DND-41 (cell line): ENCODE measurements at regions not wholly inside any gene's neighbourhood (a gene's known extent, or its start where the extent isn't known, plus 50 kb on each side); places are given as distances from the start of the nearest gene placed in this dataset.
"Not testable (repeated sequence)": the region's sequence is repeated elsewhere in the genome, so short reads cannot be mapped to it uniquely, and the experiment has no call there.

ENCODE experiments used
- ATAC-seq: fragments of 200-7000 bp; cut with Tn5 transposase; 3 replicates; pipeline ENCODE4 v1.9.1; 2021; ENCODE audit warnings: low read depth; ENCODE audit not compliant: insufficient read depth
- DNase-seq: peaks from one replicate; pipeline ENCODE4 v3.0.0-alpha.2; 2020
- H2AFZ ChIP-seq: 2 replicates; pipeline ENCODE4 v1.6.0; 2012; ENCODE audit warnings: low read depth, low read length
- H3K27ac ChIP-seq: 2 replicates; pipeline ENCODE4 v1.5.1; 2012; ENCODE audit warnings: low read length, inconsistent platforms
- H3K27me3 ChIP-seq: fragments of 200-600 bp; sonication (generic); 2 replicates; pipeline ENCODE4 v1.6.0; 2012; ENCODE audit warnings: low read length, mild to moderate bottlenecking, inconsistent platforms; ENCODE audit not compliant: insufficient read depth, poor library complexity
- H3K36me3 ChIP-seq: 2 replicates; pipeline ENCODE4 v1.5.1; 2012; ENCODE audit warnings: low read length, inconsistent platforms; ENCODE audit not compliant: insufficient read depth
- H3K4me1 ChIP-seq: 2 replicates; pipeline ENCODE4 v1.5.1; 2012; ENCODE audit warnings: mild to moderate bottlenecking, low read length; ENCODE audit not compliant: insufficient read depth
- H3K4me2 ChIP-seq: 2 replicates; pipeline ENCODE4 v1.6.0; 2012; ENCODE audit warnings: mild to moderate bottlenecking, moderate library complexity, low read length, inconsistent platforms; ENCODE audit not compliant: insufficient read depth
- H3K4me3 ChIP-seq, 2 experiments: fragments of 200-600 bp in 1 of 2; shearing (Covaris generic) in 1 of 2; 2 replicates each; pipeline ENCODE4 v1.5.1; 2012 to 2016; ENCODE audit warnings: inconsistent platforms in 2 of 2, low read length in 2 of 2, mild to moderate bottlenecking in 2 of 2, low read depth in 1 of 2, moderate library complexity in 1 of 2
- H3K79me2 ChIP-seq: 2 replicates; pipeline ENCODE4 v1.6.0; 2012; ENCODE audit warnings: low read length, inconsistent platforms; ENCODE audit not compliant: insufficient read depth
- H3K9ac ChIP-seq: 2 replicates; pipeline ENCODE4 v1.6.0; 2012; ENCODE audit warnings: low read depth, mild to moderate bottlenecking, inconsistent platforms, low read length, moderate library complexity
- H3K9me3 ChIP-seq: 2 replicates; pipeline ENCODE4 v1.5.1; 2012; ENCODE audit warnings: low read length, moderate library complexity, mild to moderate bottlenecking, inconsistent platforms; ENCODE audit not compliant: insufficient read depth, severe bottlenecking
- H4K20me1 ChIP-seq: 2 replicates; pipeline ENCODE4 v1.6.0; 2012; ENCODE audit warnings: low read length; ENCODE audit not compliant: insufficient read depth
- EZH2 ChIP-seq: IDR thresholded peaks from 3 replicates; pipeline ENCODE4 v1.6.1; 2012; ENCODE audit warnings: borderline replicate concordance, low read depth, mild to moderate bottlenecking, moderate library complexity, low read length, inconsistent platforms; ENCODE audit not compliant: severe bottlenecking
- TF ChIP-seq, protein P1 (sequence below): IDR thresholded peaks from 2 replicates; pipeline ENCODE4 v1.5.1; 2012; ENCODE audit warnings: borderline replicate concordance, low read length, moderate library complexity, mild to moderate bottlenecking; ENCODE audit not compliant: poor library complexity, severe bottlenecking; ENCODE audit errors: extremely low read depth

DNA sequence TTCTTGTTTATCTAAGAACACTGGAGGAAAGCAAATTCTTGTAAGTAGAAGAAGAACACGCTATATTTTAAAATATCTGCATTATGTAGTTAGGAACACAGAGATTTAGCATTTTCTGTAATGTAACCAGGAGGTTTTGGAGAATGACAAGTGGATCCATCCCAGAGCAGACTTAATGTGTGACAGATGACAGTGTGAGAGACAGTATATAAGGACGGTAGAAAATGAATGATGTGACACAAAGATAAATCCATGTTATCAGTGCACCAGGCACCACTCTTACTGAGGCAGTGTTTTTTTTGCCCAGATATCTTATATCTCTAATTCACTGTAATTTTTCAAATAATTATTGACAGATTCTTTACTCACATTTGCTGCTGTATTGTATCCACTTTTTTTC, 239.0 kb upstream of the KCNN2 start:
- TF ChIP-seq EZH2, result no peak
- TF ChIP-seq, protein P1, sequence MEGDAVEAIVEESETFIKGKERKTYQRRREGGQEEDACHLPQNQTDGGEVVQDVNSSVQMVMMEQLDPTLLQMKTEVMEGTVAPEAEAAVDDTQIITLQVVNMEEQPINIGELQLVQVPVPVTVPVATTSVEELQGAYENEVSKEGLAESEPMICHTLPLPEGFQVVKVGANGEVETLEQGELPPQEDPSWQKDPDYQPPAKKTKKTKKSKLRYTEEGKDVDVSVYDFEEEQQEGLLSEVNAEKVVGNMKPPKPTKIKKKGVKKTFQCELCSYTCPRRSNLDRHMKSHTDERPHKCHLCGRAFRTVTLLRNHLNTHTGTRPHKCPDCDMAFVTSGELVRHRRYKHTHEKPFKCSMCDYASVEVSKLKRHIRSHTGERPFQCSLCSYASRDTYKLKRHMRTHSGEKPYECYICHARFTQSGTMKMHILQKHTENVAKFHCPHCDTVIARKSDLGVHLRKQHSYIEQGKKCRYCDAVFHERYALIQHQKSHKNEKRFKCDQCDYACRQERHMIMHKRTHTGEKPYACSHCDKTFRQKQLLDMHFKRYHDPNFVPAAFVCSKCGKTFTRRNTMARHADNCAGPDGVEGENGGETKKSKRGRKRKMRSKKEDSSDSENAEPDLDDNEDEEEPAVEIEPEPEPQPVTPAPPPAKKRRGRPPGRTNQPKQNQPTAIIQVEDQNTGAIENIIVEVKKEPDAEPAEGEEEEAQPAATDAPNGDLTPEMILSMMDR, result no peak
- Histone ChIP-seq H3K9ac (no peak overlapping the region), H3K4me2 (no peak overlapping the region), H3K79me2 (no peaks in the 10 kb centered on the region), H3K36me3 (no peaks in the 10 kb centered on the region), H3K4me1 (no peaks in the 10 kb centered on the region), H2AFZ (no peak overlapping the region), H3K27ac (no peak overlapping the region), H3K27me3 (no peaks in the 10 kb centered on the region), H4K20me1 (no peaks in the 10 kb centered on the region), H3K4me3 (no peak overlapping the region), H3K9me3 (no peaks in the 10 kb centered on the region)
- no peak for DNase-seq
- no peak for ATAC-seq

DNA sequence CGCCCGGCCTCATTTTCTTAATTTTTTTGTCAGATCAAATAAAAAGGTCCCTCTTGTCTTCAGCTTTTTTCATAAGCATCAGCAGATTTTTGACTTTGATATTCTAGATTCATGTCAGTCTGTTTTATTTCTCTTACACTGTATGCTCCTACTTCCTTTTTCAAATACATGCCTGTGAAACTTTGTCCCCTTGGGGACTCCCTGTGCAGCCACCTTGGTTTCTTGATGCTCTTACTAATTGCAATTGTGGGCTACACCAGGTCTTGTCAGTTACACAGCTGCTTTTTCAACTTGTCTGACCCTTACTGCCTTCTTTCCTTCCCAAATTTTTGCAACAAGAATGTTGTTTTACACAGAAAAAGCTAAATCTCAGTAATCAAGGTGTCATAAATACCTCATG, 238.2 kb upstream of the KCNN2 start:
- TF ChIP-seq, protein P1, result no peak
- TF ChIP-seq EZH2, result no peak
- Histone ChIP-seq H3K27ac (no peak overlapping the region), H2AFZ (no peak overlapping the region), H3K4me2 (no peak overlapping the region), H3K4me3 (no peak overlapping the region), H3K9me3 (no peaks in the 10 kb centered on the region), H3K4me1 (no peaks in the 10 kb centered on the region), H3K27me3 (no peaks in the 10 kb centered on the region), H3K36me3 (no peaks in the 10 kb centered on the region), H3K79me2 (no peaks in the 10 kb centered on the region), H3K9ac (no peak overlapping the region), H4K20me1 (no peaks in the 10 kb centered on the region)
- DNase-seq (no peak), ATAC-seq (no peak)

DNA sequence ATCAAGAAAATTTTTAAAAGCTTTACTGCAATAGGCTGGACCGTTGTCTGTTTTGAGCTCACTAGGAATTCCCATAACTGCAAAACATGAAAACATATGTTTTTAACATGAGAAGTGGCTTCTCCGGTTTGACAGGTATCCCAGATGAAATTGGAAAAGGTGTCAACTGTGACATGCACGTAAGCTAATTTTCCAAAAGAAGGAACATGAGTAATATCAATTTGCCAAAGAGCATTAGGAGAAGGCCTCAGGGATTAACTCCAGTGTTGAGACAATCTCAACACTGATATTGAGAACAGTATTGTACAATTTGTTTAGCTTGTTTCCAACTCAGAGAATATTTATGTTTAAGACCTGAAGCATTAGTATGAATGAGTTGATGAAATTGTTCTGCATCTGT, 215.5 kb upstream of the KCNN2 start:
- peaks cover 3% of the 10 kb centered on the region for H3K9me3 ChIP-seq
- no peak overlapping the region for H3K9ac ChIP-seq
- H3K27ac ChIP-seq, result no peak overlapping the region
- H3K4me1 ChIP-seq, result no peaks in the 10 kb centered on the region
- no peaks in the 10 kb centered on the region for H3K36me3 ChIP-seq
- no peaks in the 10 kb centered on the region for H3K27me3 ChIP-seq
- no peak overlapping the region for H3K4me3 ChIP-seq
- H3K4me2 ChIP-seq, result no peak overlapping the region
- DNase-seq (no peak), ATAC-seq (no peak)
- H3K79me2 ChIP-seq, result no peaks in the 10 kb centered on the region
- TF ChIP-seq EZH2, result no peak
- TF ChIP-seq, protein P1, result no peak
- no peak overlapping the region for H2AFZ ChIP-seq
- H4K20me1 ChIP-seq, result no peaks in the 10 kb centered on the region

DNA sequence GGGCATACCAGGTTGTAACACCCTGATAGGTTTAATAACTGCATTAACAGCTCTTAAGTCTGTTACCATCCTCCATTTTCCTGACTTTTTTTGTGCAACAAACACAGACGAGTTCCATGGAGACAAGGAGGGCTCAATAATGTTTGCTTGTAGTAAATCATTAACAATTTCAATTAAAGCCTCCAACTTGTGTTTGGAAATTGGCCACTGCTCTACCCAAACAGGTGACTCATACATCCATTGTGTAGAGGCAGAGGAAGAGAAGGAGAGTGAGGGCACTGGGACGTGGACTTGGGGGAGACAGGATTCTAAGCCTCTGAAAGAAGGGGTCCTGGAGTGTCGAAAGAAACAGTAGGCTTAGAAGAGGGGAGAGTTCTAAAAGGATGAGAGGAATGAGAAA, 213.6 kb upstream of the KCNN2 start:
- H3K79me2 ChIP-seq, result no peaks in the 10 kb centered on the region
- H3K9me3 ChIP-seq, result peaks cover 3% of the 10 kb centered on the region
- DNase-seq (no peak), ATAC-seq (no peak)
- no peak overlapping the region for H2AFZ ChIP-seq
- TF ChIP-seq EZH2, result no peak
- TF ChIP-seq, protein P1, result no peak
- no peaks in the 10 kb centered on the region for H3K27me3 ChIP-seq
- no peak overlapping the region for H3K4me2 ChIP-seq
- H3K27ac ChIP-seq, result no peak overlapping the region
- no peak overlapping the region for H3K4me3 ChIP-seq
- no peak overlapping the region for H3K9ac ChIP-seq
- H4K20me1 ChIP-seq, result no peaks in the 10 kb centered on the region
- no peaks in the 10 kb centered on the region for H3K4me1 ChIP-seq
- no peaks in the 10 kb centered on the region for H3K36me3 ChIP-seq

DNA sequence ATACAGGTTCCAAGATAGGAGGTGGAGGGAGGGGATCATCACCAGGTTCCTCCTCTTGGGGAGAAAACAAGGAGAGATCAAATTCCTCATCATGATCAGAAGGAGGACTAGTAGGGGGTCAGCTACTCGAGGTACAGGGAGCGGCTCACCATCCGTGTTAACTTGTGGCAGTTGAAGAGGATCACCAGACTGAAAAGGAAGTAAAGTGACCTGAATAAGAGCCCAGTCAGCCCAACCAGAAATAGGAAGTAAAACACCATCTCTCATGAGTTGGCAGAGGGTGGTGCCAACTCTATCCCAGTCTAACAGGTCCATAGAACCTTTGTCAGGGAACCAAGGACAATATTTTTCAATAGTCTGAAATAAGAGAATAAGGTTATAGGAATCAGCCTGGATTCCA, 213.1 kb upstream of the KCNN2 start:
- not testable (repeated sequence) for H3K79me2 ChIP-seq, H3K9ac ChIP-seq, H3K4me3 ChIP-seq, H3K36me3 ChIP-seq, H4K20me1 ChIP-seq, ATAC-seq, H3K4me2 ChIP-seq, H3K4me1 ChIP-seq, H3K9me3 ChIP-seq, H3K27me3 ChIP-seq, H2AFZ ChIP-seq, DNase-seq, H3K27ac ChIP-seq
